ENCODE measurements at regions not wholly inside any gene's neighbourhood (a gene's known extent, or its start where the extent isn't known, plus 50 kb on each side); places are given as distances from the start of the nearest gene placed in this dataset.

- no peak overlapping the region for H4K8ac ChIP-seq (replicated peaks; ENCODE audit: insufficient read length, low read depth, low read length)
- no peak overlapping the region for H4K5ac ChIP-seq (ENCODE audit: insufficient read length, low read depth, low read length)
- Mint-ChIP-seq H3K27me3 (ENCODE audit: low read depth) (no peaks in the 10 kb centered on the region), H3K4me3 (no peak overlapping the region), H3K9me3 (no peaks in the 10 kb centered on the region; a peak in 2 of 5 replicates), H3K4me1 (peaks cover 0 to 2% of the 10 kb centered on the region in 2 experiments; a peak in 1 of 4 replicates), H3K36me3 (ENCODE audit: insufficient read depth in 1 of 3, low read depth in 3 of 3) (no peaks in the 10 kb centered on the region; a peak in 1 of 7 replicates), H3K27ac (no peak overlapping the region)
- H2BK15ac ChIP-seq (ENCODE audit: low read depth, low read length): no peak overlapping the region
- H4K91ac ChIP-seq (ENCODE audit: insufficient read length, low read depth, low read length): no peak overlapping the region
- no peak overlapping the region for H3K14ac ChIP-seq (ENCODE audit: insufficient read depth, low read length)
- H3K79me2 ChIP-seq (ENCODE audit: insufficient read depth, low read length): no peaks in the 10 kb centered on the region
- no peak overlapping the region for H3K18ac ChIP-seq (ENCODE audit: insufficient read length, low read depth, low read length)
- no peaks in the 10 kb centered on the region for H3K79me1 ChIP-seq (ENCODE audit: insufficient read depth, low read depth, low read length, poor library complexity, severe bottlenecking)
- no peak overlapping the region for H2AK5ac ChIP-seq (ENCODE audit: insufficient read length, low read length)
- WGBS (ENCODE audit: extremely low coverage, insufficient read length, low lambda C conversion rate): no CpG with 5 or more reads among the region's 4 CpGs
- no peaks in the 10 kb centered on the region for H3K23me2 ChIP-seq (ENCODE audit: insufficient read length, low read depth, low read length, poor library complexity, severe bottlenecking)
- H2BK5ac ChIP-seq (ENCODE audit: insufficient read length, low read length): no peak overlapping the region
- no peaks in the 10 kb centered on the region for H3K9me3 ChIP-seq (ENCODE audit: control insufficient read depth, low read depth, low read length)
- no peak overlapping the region for H3K4ac ChIP-seq (ENCODE audit: low read depth, low read length)
- H3T11ph ChIP-seq (ENCODE audit: low read length): no peak overlapping the region
- H3K23ac ChIP-seq (ENCODE audit: insufficient read length, low read depth, low read length): no peak overlapping the region
- no peak overlapping the region for H3K4me2 ChIP-seq (ENCODE audit: insufficient read depth, insufficient read length, low read length)
- H4K20me1 ChIP-seq (ENCODE audit: control insufficient read depth, insufficient read depth, insufficient read length): no peaks in the 10 kb centered on the region
- no peak overlapping the region for H3K56ac ChIP-seq (ENCODE audit: insufficient read length, low read depth, low read length)
- no peaks in the 10 kb centered on the region for H3K4me1 ChIP-seq (ENCODE audit: insufficient read depth, low read length)
- H3K27me3 ChIP-seq (ENCODE audit: insufficient read depth, low read length): no peaks in the 10 kb centered on the region
- no peak for DNase-seq
- H3K9ac ChIP-seq (ENCODE audit: extremely low read depth, insufficient read length, low read length): no peak overlapping the region
- no peak overlapping the region for H2AFZ ChIP-seq (ENCODE audit: low read length)
- no peak overlapping the region for H3K27ac ChIP-seq (ENCODE audit: insufficient read length, low read depth, low read length)
- H2BK12ac ChIP-seq (ENCODE audit: insufficient read length, low read depth, low read length): no peak overlapping the region
- H2BK120ac ChIP-seq (ENCODE audit: low read depth, low read length, poor library complexity, severe bottlenecking): no peak overlapping the region
- H2BK20ac ChIP-seq (ENCODE audit: low read depth, low read length, poor library complexity, severe bottlenecking): no peak overlapping the region
- no peak for TF ChIP-seq CTCF (conservative IDR thresholded peaks at IDR 0.05)
These were observed 456.0 kb upstream of the DCC start for GRCh38 chr18:51884039-51884438.
